ENCODE measurements at regions not wholly inside any gene's neighbourhood (a gene's known extent, or its start where the extent isn't known, plus 50 kb on each side); places are given as distances from the start of the nearest gene placed in this dataset.
A peak's percentile ranks its signal among the peaks of the same experiment; 100 is the strongest.
"Not testable (repeated sequence)": the region's sequence is repeated elsewhere in the genome, so short reads cannot be mapped to it uniquely, and the experiment has no call there.

- Histone ChIP-seq H3K27ac (no peak overlapping the region), H3K4me1 (replicated peaks in 1 of 2) (peaks cover 11 to 16% of the 10 kb centered on the region in 2 donors), H3K4me3 (no peak overlapping the region)
- 37 to 100% (median 64%) methylated on average over 2 to 5 of the region's 5 CpGs; no CpG with 5 or more reads in 3 of the 10 experiments for WGBS, 10 experiments
- peak in 2 of 8 experiments; percentile 15 to 44 for ATAC-seq (replicated peaks in 6 of 8)
- in situ Hi-C loops (cut with MboI; ENCODE audit: low pct_unique_long_range_greater_than_20kb in 2 of 9, low sequenced_read_pairs in 9 of 9, unreplicated experiment in 9 of 9), result no loop called here
These were observed 114.6 kb upstream of the BMPER start for GRCh38 chr7:33790746-33791145.

GRCh38 chr7:33792041-33792440 lies 113.3 kb upstream of the BMPER start:
- 80 to 100% (median 100%) methylated on average over 1 to 2 of the region's 2 CpGs; no CpG with 5 or more reads in 7 of the 10 experiments for WGBS, 10 experiments
- no peak for ATAC-seq (replicated peaks in 6 of 8)

GRCh38 chr7:33792547-33793105 lies 112.7 kb upstream of the BMPER start:
- in situ Hi-C loops (cut with MboI; ENCODE audit: low pct_unique_long_range_greater_than_20kb in 2 of 9, low sequenced_read_pairs in 9 of 9, unreplicated experiment in 9 of 9), result no loop called here
- WGBS, 10 experiments, result 83 to 100% (median 93%) methylated on average over 2 to 4 of the region's 4 CpGs; no CpG with 5 or more reads in 5 of the 10 experiments
- H3K4me3 ChIP-seq, result no peak overlapping the region
- no peak for ATAC-seq (replicated peaks in 6 of 8)
- H3K27ac ChIP-seq, result no peak overlapping the region
- H3K4me1 ChIP-seq (replicated peaks in 1 of 2), result peaks cover 11 to 14% of the 10 kb centered on the region in 2 donors

More at GRCh38 chr7:33792041-33792440, 113.3 kb upstream of the BMPER start:
- H3K4me1 ChIP-seq (replicated peaks in 1 of 2), result peaks cover 11 to 14% of the 10 kb centered on the region in 2 donors
- in situ Hi-C loops (cut with MboI; ENCODE audit: low pct_unique_long_range_greater_than_20kb in 2 of 9, low sequenced_read_pairs in 9 of 9, unreplicated experiment in 9 of 9), result no loop called here
- H3K27ac ChIP-seq, result no peak overlapping the region
- no peak overlapping the region for H3K4me3 ChIP-seq

- no peak overlapping the region for H3K4me3 ChIP-seq
- peaks cover 8 to 11% of the 10 kb centered on the region in 2 donors for H3K4me1 ChIP-seq (replicated peaks in 1 of 2)
- no peak overlapping the region for H3K27ac ChIP-seq
- no peak for ATAC-seq (replicated peaks in 6 of 8)
- WGBS, 10 experiments, result 44 to 100% (median 81%) methylated on average over 1 to 2 of the region's 2 CpGs; no CpG with 5 or more reads in 2 of the 10 experiments
- in situ Hi-C loops (cut with MboI; ENCODE audit: low pct_unique_long_range_greater_than_20kb in 2 of 9, low sequenced_read_pairs in 9 of 9, unreplicated experiment in 9 of 9), result no loop called here
These were observed 111.7 kb upstream of the BMPER start for GRCh38 chr7:33793616-33794015.

- 80 to 100% (median 92%) methylated on average over 1 to 6 of the region's 6 CpGs; no CpG with 5 or more reads in 1 of the 10 experiments for WGBS, 10 experiments
- in situ Hi-C loops (cut with MboI; ENCODE audit: low pct_unique_long_range_greater_than_20kb in 2 of 9, low sequenced_read_pairs in 9 of 9, unreplicated experiment in 9 of 9), result no loop called here
- Histone ChIP-seq H3K27ac (no peak overlapping the region), H3K4me3 (no peak overlapping the region), H3K4me1 (replicated peaks in 1 of 2) (peaks cover 8 to 11% of the 10 kb centered on the region in 2 donors)
- no peak for ATAC-seq (replicated peaks in 6 of 8)
These were observed 110.9 kb upstream of the BMPER start for GRCh38 chr7:33794419-33794818.

- in situ Hi-C loops (cut with MboI; ENCODE audit: low pct_unique_long_range_greater_than_20kb in 2 of 9, low sequenced_read_pairs in 9 of 9, unreplicated experiment in 9 of 9), result no loop called here
- no peak for ATAC-seq (replicated peaks in 6 of 8)
- WGBS, 10 experiments, result 79 to 100% (median 93%) methylated on average over 1 to 5 of the region's 6 CpGs; no CpG with 5 or more reads in 1 of the 10 experiments
- peaks cover 8 to 11% of the 10 kb centered on the region in 2 donors for H3K4me1 ChIP-seq (replicated peaks in 1 of 2)
- no peak overlapping the region for H3K27ac ChIP-seq
- H3K4me3 ChIP-seq, result no peak overlapping the region
These were observed 110.4 kb upstream of the BMPER start for GRCh38 chr7:33794959-33795358.

- in situ Hi-C loops (cut with MboI; ENCODE audit: low pct_unique_long_range_greater_than_20kb in 2 of 9, low sequenced_read_pairs in 9 of 9, unreplicated experiment in 9 of 9), result no loop called here
- no peak overlapping the region for H3K27ac ChIP-seq
- no peak for ATAC-seq (replicated peaks in 6 of 8)
- no peak overlapping the region for H3K4me3 ChIP-seq
- 70 to 100% (median 100%) methylated on average over 1 of the region's 1 CpG; no CpG with 5 or more reads in 3 of the 10 experiments for WGBS, 10 experiments
- no peaks in the 10 kb centered on the region for H3K4me1 ChIP-seq (replicated peaks in 1 of 2)
These were observed 108.8 kb upstream of the BMPER start for GRCh38 chr7:33796538-33796937.

- H3K27ac ChIP-seq; H3K4me3 ChIP-seq; ATAC-seq (replicated peaks in 6 of 8); H3K4me1 ChIP-seq (replicated peaks in 1 of 2); in situ Hi-C loops (cut with MboI; ENCODE audit: low pct_unique_long_range_greater_than_20kb in 2 of 9, low sequenced_read_pairs in 9 of 9, unreplicated experiment in 9 of 9): not testable (repeated sequence)
- 80 to 100% (median 95%) methylated on average over 1 to 5 of the region's 6 CpGs; no CpG with 5 or more reads in 2 of the 10 experiments for WGBS, 10 experiments
These were observed 107.8 kb upstream of the BMPER start for GRCh38 chr7:33797512-33797911.

GRCh38 chr7:33798686-33799325 lies 106.5 kb upstream of the BMPER start:
- Histone ChIP-seq H3K4me1 (replicated peaks in 1 of 2) (no peaks in the 10 kb centered on the region), H3K4me3 (no peak overlapping the region), H3K27ac (no peak overlapping the region)
- ATAC-seq (replicated peaks in 6 of 8), result no peak
- in situ Hi-C loops (cut with MboI; ENCODE audit: low pct_unique_long_range_greater_than_20kb in 2 of 9, low sequenced_read_pairs in 9 of 9, unreplicated experiment in 9 of 9), result no loop called here
- WGBS, 10 experiments, result 40 to 92% (median 81%) methylated on average over 1 to 5 of the region's 5 CpGs

GRCh38 chr7:33799766-33800165 lies 105.6 kb upstream of the BMPER start:
- WGBS, 10 experiments, result 54 to 100% (median 97%) methylated on average over 1 to 2 of the region's 2 CpGs
- ATAC-seq (replicated peaks in 6 of 8), result no peak
- no peaks in the 10 kb centered on the region for H3K4me1 ChIP-seq (replicated peaks in 1 of 2)
- no peak overlapping the region for H3K4me3 ChIP-seq
- in situ Hi-C loops (cut with MboI; ENCODE audit: low pct_unique_long_range_greater_than_20kb in 2 of 9, low sequenced_read_pairs in 9 of 9, unreplicated experiment in 9 of 9), result no loop called here
- H3K27ac ChIP-seq, result no peak overlapping the region

GRCh38 chr7:33802600-33802999 lies 102.7 kb upstream of the BMPER start:
- WGBS, 10 experiments, result 40 to 86% (median 74%) methylated on average over 1 to 3 of the region's 3 CpGs; no CpG with 5 or more reads in 2 of the 10 experiments
- no peaks in the 10 kb centered on the region for H3K4me1 ChIP-seq (replicated peaks in 1 of 2)
- H3K27ac ChIP-seq, result no peak overlapping the region
- ATAC-seq (replicated peaks in 6 of 8), result no peak
- in situ Hi-C loops (cut with MboI; ENCODE audit: low pct_unique_long_range_greater_than_20kb in 2 of 9, low sequenced_read_pairs in 9 of 9, unreplicated experiment in 9 of 9), result no loop called here
- no peak overlapping the region for H3K4me3 ChIP-seq

GRCh38 chr7:33804140-33804660 lies 101.1 kb upstream of the BMPER start:
- no peak for ATAC-seq (replicated peaks in 6 of 8)
- H3K4me1 ChIP-seq (replicated peaks in 1 of 2), result peaks cover 3 to 5% of the 10 kb centered on the region in 2 donors
- in situ Hi-C loops (cut with MboI; ENCODE audit: low pct_unique_long_range_greater_than_20kb in 2 of 9, low sequenced_read_pairs in 9 of 9, unreplicated experiment in 9 of 9), result no loop called here
- no peak overlapping the region for H3K4me3 ChIP-seq
- WGBS, 10 experiments, result 72 to 100% (median 87%) methylated on average over 1 to 6 of the region's 7 CpGs; no CpG with 5 or more reads in 1 of the 10 experiments
- H3K27ac ChIP-seq, result no peak overlapping the region

GRCh38 chr7:33805630-33806233 lies 99.6 kb upstream of the BMPER start:
- peaks cover 3 to 5% of the 10 kb centered on the region in 2 donors for H3K4me1 ChIP-seq (replicated peaks in 1 of 2)
- in situ Hi-C loops (cut with MboI; ENCODE audit: low pct_unique_long_range_greater_than_20kb in 2 of 9, low sequenced_read_pairs in 9 of 9, unreplicated experiment in 9 of 9), result no loop called here
- WGBS, 10 experiments, result 0 to 98% (median 74%) methylated on average over 1 to 7 of the region's 7 CpGs; no CpG with 5 or more reads in 1 of the 10 experiments
- no peak overlapping the region for H3K27ac ChIP-seq
- H3K4me3 ChIP-seq, result no peak overlapping the region
- no peak for ATAC-seq (replicated peaks in 6 of 8)

Data from motor neuron (in vitro differentiated cells).